SIG-M5 treated with dmso at 0.1 percent for 504 hours (cell line): ENCODE measurements at regions not wholly inside any gene's neighbourhood (a gene's known extent, or its start where the extent isn't known, plus 50 kb on each side); places are given as distances from the start of the nearest gene placed in this dataset.

ENCODE experiments used
- DNase-seq: peaks from one replicate; lab custom pipeline; 2025; ENCODE audit not compliant: unreplicated experiment; lab: John Stamatoyannopoulos, UW

DNA sequence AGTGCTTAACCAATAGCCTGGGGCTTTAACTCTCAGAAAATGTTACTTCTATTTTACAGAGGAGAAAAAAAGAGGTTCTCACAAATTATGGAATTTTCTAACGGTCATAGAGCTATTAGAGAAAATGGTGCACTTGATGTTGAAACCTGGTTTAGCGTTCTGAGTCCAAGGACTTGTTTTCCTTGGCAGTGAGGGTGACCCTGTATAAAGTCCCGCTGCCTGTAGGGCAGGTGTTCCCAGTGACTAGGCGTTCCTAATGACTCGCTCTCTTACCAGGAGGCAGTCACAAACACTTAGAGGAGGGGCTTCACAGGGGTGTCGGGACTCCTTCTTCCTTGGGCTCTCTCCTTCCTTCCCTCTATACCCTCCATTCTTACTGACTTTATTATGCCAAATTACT lies 175.8 kb downstream of the ACTR3 start:
- no peak for DNase-seq

- DNase-seq, result no peak
Measured at GRCh38 chr2:114066186-114066747, 176.4 kb downstream of the ACTR3 start.

GRCh38 chr2:114068438-114068837 lies 178.5 kb downstream of the ACTR3 start:
- peak; percentile 19 for DNase-seq

- no peak for DNase-seq
Measured at GRCh38 chr2:114076961-114077360, 187.1 kb downstream of the ACTR3 start.

- no peak for DNase-seq
Measured at GRCh38 chr2:114079366-114080004, 189.6 kb downstream of the ACTR3 start.

- no peak for DNase-seq
Measured at GRCh38 chr2:114082731-114083433, 193.0 kb downstream of the ACTR3 start.

GRCh38 chr2:114083717-114084387 lies 194.0 kb downstream of the ACTR3 start:
- DNase-seq, result no peak

DNA sequence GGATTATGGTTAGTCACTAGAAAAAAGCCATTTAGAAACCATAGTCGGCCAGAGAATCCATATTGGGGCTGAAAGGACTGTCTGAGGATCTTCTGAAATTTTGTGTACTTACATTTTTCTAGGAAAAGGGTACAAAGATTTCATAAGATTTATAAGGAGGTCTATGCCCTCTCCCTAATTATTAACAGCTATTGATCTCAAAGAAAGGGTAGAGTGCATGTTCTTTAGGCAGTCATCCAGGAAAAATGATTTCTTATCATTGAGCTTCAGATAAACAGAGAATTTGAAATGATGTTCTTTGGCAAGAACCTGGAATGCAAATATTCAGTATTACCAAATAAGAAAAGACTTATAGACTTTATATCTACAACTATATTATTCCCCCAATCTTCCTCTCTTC lies 195.3 kb downstream of the ACTR3 start:
- no peak for DNase-seq

DNA sequence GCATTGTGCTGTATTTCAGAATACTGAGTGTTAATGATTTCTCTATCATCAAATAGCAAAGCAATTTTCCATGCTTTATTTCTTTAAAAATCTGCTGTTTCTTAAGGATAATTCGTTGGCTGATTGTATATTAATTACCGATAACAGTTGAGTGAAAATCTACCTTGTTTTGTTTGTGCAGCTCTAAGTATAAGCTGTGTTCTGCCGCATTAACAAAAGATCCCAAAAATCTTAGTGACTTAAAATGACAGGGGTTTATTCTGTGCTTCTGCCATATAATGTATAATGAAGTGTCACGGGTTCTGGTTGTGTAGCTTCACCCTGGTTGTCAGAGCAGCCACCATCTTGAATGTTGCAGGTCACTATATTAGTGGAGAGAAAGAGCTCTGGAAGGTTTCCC lies 196.1 kb downstream of the ACTR3 start:
- no peak for DNase-seq

DNA sequence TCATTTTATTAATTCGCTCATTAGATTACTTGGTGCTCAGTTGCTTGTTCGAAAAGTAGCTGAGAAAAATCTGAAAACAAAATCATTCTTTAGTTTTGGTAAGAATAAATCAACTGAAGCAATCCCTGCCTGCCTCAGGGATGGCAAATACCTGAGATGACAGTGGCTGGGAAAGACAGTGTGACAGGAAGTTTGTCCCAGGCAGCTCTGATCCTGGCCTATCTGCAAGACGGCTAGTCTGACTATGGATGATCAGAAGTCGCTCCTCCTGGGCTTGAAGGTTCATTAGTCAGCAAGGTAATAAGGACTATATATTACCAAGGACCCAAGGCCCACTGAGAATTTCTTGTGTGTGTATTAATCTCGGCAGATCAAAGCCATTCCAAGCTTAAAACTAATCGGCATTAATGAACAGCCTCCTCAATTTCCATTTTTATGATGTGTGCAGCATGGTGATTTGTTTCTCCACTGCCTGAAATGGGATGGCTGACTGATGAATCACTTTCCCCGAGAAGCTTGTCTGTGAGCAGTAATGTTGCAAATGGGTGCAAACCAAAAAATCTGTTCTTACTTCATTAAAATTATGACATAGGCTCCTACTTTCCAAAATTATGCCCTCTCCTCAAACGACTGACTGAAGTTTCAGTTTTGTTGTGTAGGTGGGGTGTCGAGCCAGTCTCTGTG lies 199.9 kb downstream of the ACTR3 start:
- no peak for DNase-seq

- DNase-seq, result no peak
Measured at GRCh38 chr2:114091010-114091409, 201.1 kb downstream of the ACTR3 start.

DNA sequence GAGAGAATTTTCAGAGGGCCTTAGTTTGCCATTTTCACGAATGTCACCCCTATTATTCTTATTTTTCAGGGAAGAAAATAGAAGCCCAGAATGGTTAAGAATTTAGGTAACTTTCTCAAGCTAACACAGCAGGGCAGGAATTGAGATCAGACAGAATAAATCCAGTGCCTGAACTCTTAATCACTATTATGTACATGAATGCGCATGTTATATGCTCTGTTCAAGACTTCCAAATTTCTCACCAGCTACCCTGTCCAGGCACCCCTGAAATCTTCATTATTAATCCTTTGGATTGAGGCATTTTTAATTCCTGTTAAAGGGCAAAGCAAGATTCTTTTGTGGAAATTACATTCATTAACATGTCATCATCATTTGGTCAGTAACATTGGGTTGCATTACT lies 218.4 kb downstream of the ACTR3 start:
- no peak for DNase-seq

DNA sequence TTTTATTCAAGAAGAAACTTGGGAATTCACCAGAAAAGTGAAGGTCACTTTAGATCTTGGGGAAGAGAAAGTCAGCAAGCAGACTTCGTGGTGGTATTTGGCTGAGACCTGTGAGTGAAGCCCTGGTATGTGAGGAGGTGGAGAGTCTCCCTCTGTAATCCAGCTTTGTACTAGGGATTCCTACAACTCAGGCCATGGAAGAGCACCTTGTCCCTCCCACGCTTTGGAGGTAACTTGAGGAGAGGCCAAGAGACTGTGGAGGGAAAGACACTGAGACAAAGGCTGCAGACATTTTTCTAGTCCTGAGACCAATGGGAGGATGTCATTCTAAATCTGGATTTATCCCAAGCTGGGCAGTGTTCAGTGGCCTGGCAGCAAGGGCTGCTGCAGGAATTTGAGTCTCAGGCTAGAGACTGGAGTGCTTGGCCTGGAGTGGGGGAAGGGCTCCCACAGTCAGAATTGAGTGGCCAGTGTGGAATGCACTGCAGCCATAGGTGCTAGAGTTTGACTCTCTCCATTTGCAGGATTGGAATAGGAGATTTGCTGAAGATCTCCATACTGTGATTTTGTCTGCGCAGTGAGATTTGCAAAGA lies 219.0 kb downstream of the ACTR3 start:
- no peak for DNase-seq

DNA sequence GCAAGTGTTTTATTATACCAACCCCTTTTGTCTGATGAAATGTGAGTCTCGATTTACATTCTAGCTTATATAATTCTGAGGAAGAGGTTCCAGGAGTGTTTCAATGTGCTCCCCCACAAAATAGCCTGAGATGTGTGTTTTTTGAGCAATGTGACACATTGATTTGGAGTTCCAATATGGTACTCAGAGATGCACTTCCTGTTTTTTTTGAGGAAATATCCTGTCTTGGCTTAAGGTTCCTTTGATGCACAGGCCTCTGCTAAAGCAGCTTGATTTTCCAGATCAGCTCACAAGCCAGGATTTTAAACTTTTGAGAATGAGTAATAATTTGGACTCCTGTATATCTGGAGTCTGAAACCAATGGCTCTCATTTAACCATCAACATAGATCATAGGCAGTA lies 221.4 kb downstream of the ACTR3 start:
- DNase-seq, result no peak

DNA sequence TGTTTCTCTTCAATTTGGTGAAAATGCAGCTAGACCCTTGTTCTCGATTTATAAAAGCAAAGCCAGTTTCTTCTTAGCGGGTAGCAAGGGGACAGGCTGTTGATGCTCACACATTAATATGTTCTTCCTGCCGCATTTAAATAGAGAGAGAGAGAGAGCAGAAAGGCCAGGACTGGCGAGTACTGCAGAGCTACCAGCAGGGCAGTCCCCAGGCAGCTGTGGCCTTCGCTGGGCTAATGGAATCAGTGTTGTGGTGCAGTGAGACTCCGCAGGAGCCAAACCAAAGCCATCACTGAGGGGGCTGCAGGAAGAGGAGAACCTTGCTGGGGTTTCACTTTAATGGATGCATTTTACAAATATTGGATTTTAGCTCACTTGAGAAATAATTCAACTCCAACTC lies 223.6 kb downstream of the ACTR3 start:
- no peak for DNase-seq

GRCh38 chr2:114118088-114118487 lies 228.2 kb downstream of the ACTR3 start:
- no peak for DNase-seq

- DNase-seq, result no peak
Measured at GRCh38 chr2:114119862-114120261, 230.0 kb downstream of the ACTR3 start.

GRCh38 chr2:114122930-114123329 lies 233.0 kb downstream of the ACTR3 start:
- DNase-seq, result no peak

- DNase-seq, result no peak
Measured at GRCh38 chr2:114123925-114124324, 234.0 kb downstream of the ACTR3 start.

- DNase-seq, result no peak
Measured at GRCh38 chr2:114127372-114127771, 237.5 kb downstream of the ACTR3 start.

DNA sequence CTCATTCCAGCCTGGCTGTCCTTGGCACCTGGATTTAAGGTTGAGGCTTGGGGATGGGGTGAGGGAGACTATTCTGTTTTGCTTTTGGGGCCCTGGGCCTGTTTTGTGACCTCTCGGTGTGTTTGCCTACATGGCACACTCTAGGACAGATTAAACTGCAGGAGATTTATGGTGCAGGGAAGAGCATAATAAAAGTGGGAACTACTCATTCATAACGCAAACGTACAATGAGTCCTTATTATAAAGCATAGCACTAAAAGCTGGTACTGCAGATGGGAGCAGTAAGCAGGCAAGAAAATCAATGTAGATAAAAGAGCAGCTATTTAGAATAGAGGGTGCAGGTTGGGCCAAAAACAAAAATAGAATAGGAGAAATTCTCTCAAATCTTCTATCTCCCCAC lies 238.4 kb downstream of the ACTR3 start:
- no peak for DNase-seq
